ENCODE measurements at regions not wholly inside any gene's neighbourhood (a gene's known extent, or its start where the extent isn't known, plus 50 kb on each side); places are given as distances from the start of the nearest gene placed in this dataset.
"Not testable (repeated sequence)": the region's sequence is repeated elsewhere in the genome, so short reads cannot be mapped to it uniquely, and the experiment has no call there.

- DNase-seq, result no peak
Observed at GRCh38 chr2:131753640-131754561, 226.2 kb downstream of the CCDC74A start.

GRCh38 chr2:131754929-131755720 is 227.4 kb downstream of the CCDC74A start:
- DNase-seq, result no peak

GRCh38 chr2:131756141-131756907 is 228.6 kb downstream of the CCDC74A start:
- DNase-seq, result no peak

GRCh38 chr2:131758941-131759340 is 231.3 kb downstream of the CCDC74A start:
- DNase-seq, result not testable (repeated sequence)

GRCh38 chr2:131774955-131775555 is 247.4 kb downstream of the CCDC74A start:
- not testable (repeated sequence) for DNase-seq

GRCh38 chr2:131775903-131776506 is 248.3 kb downstream of the CCDC74A start:
- not testable (repeated sequence) for DNase-seq

- not testable (repeated sequence) for DNase-seq
Observed at GRCh38 chr2:131780446-131780845, 252.8 kb downstream of the CCDC74A start.

GRCh38 chr2:131801210-131801744 is 273.6 kb downstream of the CCDC74A start:
- DNase-seq, result no peak

- DNase-seq, result peak; percentile 66
Observed at GRCh38 chr2:131801745-131802350, 274.2 kb downstream of the CCDC74A start.

- DNase-seq, result not testable (repeated sequence)
Observed at GRCh38 chr2:131802351-131802836, 274.7 kb downstream of the CCDC74A start.

GRCh38 chr2:131803237-131803636 is 275.5 kb downstream of the CCDC74A start:
- not testable (repeated sequence) for DNase-seq

GRCh38 chr2:131812605-131813004 is 284.9 kb downstream of the CCDC74A start:
- not testable (repeated sequence) for DNase-seq

- not testable (repeated sequence) for DNase-seq
Observed at GRCh38 chr2:131813378-131813777, 285.7 kb downstream of the CCDC74A start.

GRCh38 chr2:131818267-131818973 is 290.7 kb downstream of the CCDC74A start:
- DNase-seq, result not testable (repeated sequence)

GRCh38 chr2:131822237-131822721 is 294.6 kb downstream of the CCDC74A start:
- DNase-seq, result not testable (repeated sequence)

- DNase-seq, result not testable (repeated sequence)
Observed at GRCh38 chr2:131823058-131823457, 295.4 kb downstream of the CCDC74A start.

- not testable (repeated sequence) for DNase-seq
Observed at GRCh38 chr2:131824986-131825385, 297.3 kb downstream of the CCDC74A start.

GRCh38 chr2:131827481-131828163 is 299.9 kb downstream of the CCDC74A start:
- DNase-seq, result no peak

GRCh38 chr2:131828164-131828561 is 300.5 kb downstream of the CCDC74A start:
- no peak for DNase-seq
